GM19351 (cell line): ENCODE measurements at regions not wholly inside any gene's neighbourhood (a gene's known extent, or its start where the extent isn't known, plus 50 kb on each side); places are given as distances from the start of the nearest gene placed in this dataset.
A peak's percentile ranks its signal among the peaks of the same experiment; 100 is the strongest.

Experiments
- ATAC-seq: cut with Tn5 transposase; IDR thresholded peaks from one replicate; pipeline ENCODE4 v1.9.1; 2021; ENCODE audit warnings: mild to moderate bottlenecking, moderate library complexity; ENCODE audit not compliant: unreplicated experiment

DNA sequence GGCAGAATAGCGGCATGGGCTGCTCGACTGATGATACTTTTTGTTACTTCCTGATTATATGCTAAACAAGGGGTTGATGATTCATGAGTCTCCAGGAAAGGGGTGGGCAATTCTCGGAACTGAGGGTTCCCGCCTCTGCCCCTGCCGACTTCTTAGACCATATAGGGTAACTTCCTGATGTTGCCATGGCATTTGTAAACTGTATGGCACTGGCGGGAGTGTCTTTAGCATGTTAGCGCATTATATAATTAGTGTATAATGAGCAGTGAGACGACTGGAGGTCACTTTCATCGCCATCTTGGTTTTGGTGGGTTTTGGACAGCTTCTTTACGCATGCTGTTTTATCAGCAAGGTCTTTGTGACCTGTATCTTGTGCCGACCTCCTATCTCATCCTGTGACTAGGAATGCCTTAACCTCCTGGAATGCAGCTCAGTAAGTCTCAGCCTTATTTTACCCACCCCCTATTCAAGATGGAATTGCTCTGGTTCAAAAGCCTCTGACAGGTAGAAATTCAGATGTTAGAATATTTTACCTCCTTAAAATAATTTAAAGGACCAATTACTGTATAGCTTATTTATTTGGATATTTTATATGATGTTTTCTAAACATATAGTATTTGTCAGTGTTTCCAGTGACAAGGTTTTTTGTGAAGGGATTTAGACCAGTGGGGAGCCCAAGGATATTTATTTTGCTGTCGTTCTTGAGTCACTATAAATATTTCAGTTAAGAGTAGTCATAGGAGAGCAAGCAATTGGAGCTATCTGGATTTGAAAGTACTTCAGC is 90.1 kb upstream of the PIK3CG start:
- no peak for ATAC-seq

DNA sequence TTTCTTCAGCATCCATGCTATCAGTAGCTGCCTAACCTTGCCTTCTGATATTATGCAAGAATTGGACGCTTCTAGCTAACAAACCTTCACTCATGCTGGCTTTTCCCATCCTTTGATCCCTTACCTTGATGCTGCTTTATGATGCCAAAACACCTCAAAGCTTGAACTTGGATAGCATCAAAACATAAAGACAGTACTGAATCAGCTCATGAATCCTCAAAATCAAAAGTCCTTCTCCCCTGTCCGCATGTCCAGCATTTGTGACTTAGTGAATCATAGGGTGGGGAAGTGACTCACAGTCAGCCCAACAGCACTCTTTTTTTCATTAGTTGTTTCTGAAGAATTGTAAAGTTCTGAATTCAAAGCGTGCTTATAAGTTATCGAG is 89.5 kb upstream of the PIK3CG start:
- ATAC-seq: no peak

DNA sequence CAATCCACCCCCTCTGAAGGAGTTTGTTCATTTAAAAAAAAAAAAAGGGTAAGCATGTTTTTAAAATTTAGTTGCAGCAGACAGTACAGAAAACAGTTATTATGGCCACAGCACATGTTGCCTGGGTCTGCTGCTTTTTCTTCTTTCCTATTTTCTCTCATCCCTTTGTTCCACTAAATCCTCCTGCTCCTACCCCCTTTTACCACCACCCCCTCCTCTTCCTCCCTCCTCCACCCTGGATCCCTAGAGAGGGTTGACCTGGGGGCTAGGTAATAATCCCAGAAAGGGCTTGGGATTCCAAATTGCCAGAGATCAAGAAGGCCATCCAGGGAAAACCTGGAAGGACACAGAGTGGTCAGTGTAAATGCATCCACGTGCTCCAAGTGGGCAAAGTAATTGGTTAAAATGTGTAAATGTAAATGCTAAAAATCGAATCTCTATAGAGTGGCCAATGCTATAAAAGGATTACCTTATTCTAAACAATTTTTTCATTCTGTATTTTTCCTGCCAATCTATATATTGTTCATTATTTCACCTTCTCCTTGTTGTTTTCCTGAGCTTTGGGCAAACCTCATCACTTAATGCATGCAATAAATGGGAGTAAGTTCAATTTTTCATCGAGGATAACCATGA is 89.0 kb upstream of the PIK3CG start:
- no peak for ATAC-seq

DNA sequence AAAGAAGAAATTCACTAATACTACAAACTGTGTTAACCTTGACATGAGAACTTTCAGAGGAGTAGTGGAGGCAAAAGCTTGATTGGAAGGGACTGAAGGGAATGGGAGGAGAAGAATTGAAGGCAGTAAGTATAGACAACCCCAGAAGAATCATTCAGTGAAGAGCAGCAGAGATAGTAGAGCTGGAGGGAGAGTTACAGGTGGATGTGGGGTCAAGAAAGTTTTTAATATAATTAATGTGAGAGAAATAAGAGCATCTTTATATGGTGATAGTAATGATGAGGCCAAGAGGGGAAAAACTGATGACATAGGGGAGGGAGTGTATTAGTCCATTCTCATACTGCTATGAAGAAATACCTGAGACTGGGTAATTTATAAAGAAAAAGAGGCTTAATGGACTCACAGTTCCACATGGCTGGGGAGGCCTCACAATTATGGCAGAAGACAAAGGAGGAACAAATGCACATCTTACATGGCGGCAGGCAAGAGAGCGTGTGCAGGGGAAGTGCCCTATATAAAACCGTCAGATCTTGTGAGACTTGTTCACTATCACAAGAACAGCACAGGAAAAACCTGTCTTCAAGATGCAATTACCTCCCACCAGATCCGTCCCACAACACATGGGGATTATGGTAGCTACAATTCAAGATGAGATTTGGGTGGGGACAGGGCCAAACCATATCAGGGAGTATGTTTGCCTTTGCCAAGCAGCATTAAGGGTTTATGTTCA is 88.3 kb upstream of the PIK3CG start:
- ATAC-seq: no peak

DNA sequence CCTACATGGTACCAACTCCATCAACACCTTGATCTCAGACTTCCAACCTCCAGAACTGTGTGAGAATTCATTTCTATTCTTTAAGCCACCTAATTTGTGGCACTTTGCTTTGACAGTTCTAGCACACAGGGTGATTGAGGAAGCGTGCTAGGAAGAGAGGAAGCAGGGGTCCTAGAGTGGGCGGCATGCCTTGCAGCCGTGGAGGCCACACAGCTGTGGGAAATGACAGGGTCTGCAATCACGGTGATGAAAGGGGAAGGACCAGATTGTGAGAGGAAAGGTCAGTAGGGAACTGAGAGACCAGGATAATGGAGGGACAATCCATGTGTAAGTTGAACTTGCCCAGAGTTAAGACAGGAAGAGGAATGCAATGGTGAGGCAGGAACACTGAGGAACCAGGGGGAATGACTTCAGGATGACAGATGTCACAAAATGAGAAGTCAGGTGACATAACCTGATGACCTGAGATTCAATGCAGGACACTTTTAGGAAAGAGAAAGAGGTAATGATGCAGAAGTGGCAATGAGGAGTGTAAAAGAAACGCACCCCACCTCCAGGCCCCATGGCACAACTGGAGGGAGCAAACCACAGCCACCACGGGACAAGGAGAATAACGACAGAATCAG is 87.3 kb upstream of the PIK3CG start:
- no peak for ATAC-seq

DNA sequence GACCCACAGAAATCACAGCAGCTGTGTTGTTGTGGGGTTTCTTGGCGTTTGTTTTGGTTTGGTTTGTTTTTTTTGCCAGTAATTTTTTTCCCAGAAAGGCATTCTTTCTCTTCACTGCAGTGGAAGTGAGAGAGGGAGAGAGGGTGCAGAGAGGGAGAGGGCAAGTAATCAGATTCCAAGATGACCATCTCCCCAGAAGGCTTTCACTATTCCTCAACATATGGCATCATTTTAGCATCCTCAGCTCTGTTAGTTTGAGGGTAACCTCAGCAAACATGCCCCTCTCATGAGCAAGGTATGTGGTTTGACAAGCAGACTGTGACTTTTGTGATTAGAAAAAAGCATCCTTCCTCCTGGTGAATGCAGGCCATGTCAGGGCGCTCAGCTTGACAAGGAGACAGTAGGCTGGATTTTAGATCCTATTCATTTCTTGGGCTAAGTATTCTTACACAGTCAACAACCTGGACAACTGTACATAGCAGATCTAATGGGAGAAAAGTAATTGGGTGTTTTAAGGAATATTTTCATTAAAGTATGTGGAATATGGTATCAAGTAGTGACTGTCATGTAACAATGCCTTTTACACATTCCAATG is 86.3 kb upstream of the PIK3CG start:
- ATAC-seq: no peak

DNA sequence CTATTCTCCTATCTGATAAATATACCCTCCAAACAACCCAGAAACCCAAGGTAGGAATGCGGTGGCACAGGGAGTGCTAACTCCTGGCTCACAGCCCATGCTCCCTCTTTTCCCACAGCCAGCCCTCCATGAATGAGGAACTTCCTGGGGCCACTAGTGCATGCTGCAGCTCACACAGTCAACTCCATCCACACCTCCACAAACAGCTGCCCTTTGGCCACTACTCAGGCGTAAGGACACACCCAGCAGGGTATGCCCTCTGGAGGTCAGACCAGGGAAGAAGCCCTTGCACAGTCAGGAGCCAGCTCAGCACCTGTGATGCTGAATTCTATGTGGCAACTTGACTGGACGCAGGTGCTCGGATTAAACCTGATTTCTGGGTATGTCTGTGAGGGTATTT is 85.2 kb upstream of the PIK3CG start:
- peak; percentile 53 for ATAC-seq

DNA sequence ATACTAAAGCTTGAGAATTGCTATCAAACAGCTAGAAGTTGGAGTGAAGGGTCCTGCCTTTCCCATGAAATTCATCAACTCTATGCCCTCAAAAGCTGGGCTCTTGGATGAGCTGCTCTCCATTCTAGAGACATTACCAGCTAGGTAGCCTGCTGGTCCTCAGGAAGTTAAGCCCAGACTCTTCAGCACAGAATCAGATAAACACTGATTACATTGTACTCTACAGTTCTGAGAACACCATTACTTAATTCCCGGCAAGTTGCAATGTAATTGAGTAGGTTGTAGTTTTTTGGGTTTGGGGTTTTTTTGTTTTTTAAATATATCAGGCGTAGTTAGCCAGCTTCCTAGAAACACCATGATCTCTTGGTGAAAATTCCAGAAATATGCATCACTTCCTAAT is 84.1 kb upstream of the PIK3CG start:
- no peak for ATAC-seq

DNA sequence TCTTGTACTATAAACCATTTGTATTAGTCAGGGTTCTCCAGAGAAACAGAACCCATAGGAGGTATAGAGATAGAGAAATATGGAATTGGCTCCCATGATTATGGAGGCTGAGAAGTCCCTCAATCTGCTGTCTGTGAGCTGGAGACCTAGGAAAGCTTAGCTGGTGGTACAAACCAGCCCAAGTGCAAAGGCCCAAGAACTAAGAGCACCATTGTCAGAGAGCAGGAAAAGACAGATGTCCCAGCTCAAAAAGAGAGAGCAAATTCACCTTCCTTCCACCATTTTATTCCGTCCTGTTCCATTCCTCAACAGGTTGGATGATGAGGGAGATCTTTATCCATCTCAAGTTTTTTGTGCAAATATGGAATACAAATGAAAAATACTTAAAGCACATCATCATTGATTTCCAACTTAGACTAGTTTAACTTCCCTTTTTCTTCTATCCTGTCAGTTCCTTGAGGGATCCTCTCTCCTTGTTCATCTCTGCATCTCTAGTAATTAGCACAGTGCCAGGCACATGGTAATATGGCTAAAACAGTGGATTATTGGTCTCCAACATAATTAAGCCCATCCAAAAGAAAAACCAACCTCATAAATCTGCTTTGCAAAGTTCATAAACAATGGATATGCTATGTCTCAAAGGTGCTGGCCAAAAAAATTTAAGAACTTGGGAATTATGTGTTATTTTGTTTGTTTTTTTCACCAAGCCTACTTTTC is 83.1 kb upstream of the PIK3CG start:
- ATAC-seq: no peak

DNA sequence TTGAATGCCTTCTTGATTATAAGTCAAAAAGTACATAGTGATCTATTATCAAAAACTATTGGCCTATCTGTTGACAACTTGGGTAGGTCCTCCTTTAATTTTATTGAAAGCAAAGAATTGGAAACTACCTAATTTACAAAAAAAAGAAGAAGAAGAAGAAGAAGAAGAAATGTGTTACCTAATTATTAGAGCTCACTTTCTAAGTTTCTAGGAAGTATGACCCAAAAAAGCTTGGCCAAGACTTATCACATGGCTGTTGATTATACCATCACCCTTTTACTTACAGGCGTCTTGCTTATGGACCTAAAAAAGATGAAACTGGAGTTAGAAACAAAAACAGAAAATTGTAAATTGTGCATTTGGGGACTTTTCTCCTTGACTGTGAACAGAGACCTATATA is 81.8 kb upstream of the PIK3CG start:
- no peak for ATAC-seq

DNA sequence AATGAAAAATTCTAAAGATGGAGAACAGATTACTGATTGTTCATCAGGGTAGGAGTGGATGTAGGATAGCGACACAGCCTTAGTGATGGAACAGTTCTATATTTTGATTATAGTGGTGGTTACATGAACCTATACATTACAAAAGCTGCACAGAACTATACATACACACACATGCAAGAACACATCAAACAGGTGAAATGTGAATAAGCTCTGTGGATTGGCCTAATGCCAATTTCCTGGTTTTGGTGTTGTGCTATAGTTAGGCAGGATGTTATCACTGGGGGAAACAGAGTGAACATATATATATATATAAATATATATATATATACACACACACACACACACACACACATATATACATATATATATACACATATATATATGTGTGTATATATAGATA is 76.4 kb upstream of the PIK3CG start:
- ATAC-seq: no peak

DNA sequence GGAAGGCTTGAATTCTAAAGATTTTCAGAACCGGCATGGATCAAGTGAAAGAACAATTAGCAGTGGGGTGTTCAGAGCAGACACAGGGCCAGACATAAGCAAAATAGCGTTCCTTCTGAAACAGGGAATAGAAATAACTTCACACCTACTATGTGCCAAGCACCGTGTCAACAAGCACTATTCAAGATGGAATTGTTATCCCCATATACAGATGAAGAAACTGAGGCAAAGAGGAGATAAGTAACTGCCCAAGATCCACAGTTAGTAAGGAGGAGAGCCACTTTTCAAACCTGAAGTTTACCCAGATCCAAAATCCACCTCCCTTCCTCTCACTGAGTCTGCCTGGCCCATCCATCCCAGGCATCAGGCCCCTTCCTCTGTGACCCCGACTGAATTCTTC is 73.6 kb upstream of the PIK3CG start:
- no peak for ATAC-seq

DNA sequence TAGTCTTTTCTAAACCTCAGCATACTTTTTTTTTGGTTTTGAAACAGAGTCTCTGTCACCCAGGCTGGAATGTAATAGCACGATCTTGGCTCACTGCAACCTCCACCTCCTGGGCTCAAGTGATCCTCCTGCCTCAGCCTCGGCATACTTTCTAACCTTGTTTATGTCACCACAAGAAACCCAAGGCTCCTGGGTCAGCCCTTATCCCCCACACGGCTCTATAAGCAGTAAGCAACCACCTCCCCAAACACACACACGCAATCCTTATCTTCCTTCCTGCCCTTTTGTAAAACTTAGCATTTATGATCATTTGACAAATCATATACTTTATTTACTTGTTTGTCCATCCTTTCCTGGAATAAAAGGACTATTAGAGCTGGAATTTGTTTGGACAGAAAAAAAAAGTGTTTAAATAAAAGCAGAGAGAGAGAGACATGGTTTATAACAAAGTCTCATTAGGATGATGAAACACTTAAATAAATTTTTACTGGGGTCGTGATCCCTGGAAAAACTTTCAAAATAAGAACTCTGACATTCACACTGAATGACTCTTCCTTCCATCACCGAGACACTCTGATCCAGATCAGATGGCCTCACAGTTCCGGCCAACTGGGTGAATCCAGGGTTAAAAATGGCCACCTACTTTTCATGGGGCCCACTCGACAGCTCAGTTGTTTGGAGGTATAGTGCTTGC is 72.7 kb upstream of the PIK3CG start:
- no peak for ATAC-seq

DNA sequence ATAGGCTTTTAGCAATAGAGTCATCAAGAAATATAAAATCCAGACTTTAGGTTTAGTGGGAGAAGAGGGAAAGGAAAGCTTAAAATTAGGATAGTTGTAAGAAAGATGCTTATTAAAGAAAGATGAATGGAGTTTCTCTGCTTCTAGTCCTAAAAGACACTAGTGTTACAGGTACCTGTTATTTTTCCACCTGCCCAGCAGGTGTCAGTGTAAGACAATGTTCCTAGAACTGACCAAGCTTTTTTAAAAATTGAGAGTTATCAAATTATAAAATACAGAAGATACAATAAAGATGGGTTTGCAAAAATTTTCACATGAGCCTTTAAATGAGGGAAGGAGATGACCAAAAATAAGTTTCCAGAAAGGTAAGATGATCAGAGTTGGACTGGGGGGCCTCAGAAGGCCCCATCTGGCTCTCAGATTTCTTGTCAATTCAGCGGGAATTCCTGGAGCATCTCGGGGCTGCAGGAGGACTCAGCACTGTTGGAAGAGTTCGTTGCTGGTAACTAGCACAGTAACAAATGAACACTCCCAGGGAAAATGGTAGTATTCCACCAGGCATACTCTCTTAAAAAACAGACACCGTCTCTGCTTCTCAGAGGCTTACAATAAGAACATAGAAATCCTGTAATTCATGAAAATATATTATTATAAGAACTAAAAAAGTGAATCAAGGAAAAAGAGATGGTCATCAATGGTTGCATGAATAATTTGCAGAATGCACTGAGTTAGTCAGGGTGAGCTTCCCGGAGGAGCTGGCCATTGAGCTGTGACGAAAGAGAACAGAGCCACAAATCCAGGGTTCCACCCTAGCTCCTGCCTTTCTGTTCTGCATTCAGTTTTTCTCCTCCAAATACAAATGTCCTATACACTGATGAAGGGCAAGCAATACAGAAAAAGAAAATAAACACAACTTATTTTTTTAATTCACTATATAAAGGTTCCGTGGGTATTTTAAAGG is 71.8 kb upstream of the PIK3CG start:
- ATAC-seq: no peak

DNA sequence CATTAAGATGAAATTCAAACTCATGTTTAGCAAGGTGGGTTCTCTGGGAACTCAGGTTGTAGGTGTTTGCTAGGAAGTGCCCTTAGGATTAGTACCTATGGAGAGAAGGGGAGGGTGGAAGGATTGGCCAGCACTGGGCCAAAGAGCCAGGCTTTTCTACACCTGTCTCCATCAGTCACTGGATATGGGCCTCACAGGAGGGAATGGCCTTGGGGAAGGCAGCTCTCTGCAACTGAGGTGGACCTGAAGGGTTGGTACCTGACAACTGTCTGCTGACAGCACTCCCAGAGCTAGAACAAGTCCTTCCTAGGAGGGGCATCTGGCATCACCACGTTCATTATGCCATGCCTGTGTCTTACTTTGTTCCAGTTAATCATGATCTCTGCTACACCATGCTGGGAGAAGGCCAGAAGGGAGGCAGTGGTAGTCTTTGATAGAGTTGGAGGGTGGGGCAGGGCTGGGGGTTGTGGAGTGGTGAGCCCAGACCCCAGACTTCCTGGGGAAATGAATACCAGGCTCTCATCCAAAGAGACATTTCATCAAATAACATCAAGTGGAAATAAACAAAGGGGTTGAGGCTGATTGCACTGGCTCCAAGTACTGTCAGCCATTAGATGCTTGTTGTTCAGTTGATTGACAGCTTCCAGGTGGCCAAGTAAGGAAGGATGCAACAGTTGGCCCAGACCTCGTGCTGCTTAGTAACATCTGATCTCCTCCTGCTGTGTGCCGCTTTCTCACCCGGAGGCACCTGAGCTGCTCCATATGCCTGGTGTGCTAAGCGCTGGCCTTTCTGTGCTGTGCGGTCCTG is 70.6 kb upstream of the PIK3CG start:
- ATAC-seq: no peak

DNA sequence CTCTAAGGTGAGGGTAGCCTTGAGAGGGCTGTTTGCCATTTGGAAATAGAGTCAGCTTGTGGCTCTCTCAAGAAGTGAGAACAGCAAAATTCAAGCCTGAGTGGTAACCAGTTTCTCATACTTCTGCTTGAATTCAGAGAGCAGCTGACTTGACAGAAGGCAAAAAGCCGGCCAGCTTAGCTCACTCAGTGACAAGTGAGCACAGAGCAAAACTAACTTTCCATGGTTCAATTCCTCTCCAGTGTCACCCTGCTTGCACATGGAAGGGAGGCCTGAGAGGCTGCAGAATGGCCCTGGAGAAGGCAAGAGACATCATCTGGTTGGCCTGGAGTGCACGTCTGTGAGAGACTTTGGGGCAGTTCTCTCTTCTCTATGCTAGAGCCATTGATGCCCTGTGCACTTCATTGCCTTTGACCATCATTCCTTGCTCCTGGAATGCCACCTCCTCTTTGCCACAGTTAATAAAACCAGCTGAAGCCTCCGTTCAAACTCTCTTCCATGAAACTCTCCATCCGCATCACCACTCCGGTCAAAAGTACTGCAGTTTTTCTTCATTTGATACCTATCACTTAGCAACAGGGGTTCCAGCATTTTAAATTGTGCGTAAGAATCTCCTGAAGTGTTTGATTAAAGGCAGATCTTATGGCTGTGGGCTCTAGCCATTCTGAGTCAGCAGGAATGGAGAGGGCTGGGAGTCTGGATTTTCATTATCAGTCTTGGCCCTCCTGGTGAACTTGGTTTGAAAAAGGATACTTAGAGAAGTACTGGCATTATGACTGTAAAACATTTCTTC is 69.8 kb upstream of the PIK3CG start:
- ATAC-seq: no peak

DNA sequence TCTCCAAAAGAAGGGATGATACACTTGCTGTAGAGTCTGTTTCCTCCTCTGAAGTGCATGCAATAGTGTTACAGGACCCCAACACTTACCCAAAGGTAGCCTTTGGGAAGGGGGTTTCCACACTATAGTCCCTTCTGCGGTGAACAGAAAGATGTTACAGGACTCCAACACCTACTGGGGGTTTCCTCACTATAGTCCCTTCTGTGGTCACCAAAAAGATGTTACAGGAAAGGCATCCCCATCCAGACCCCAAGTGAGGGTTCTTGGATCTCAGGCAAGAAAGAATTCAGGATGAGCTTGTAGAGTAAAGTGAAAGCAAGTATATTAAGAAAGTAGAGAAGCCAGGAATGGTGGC is 69.2 kb upstream of the PIK3CG start:
- ATAC-seq: no peak
